Hepatocyte (in vitro differentiated cells): ENCODE measurements at regions not wholly inside any gene's neighbourhood (a gene's known extent, or its start where the extent isn't known, plus 50 kb on each side); places are given as distances from the start of the nearest gene placed in this dataset.

Experiments
- EZH2 ChIP-seq: fragments of 200-600 bp; sonication (generic); IDR thresholded peaks from 2 replicates; pipeline ENCODE4 v1.6.1; 2016; ENCODE audit warnings: antibody characterized with exemption, mild to moderate bottlenecking, borderline replicate concordance
- TF ChIP-seq, protein P1 (sequence below): fragments of 200-600 bp; sonication (generic); IDR thresholded peaks from 2 replicates; pipeline ENCODE4 v1.5.1; 2016; ENCODE audit warnings: antibody characterized with exemption, mild to moderate bottlenecking; ENCODE audit not compliant: poor library complexity

DNA sequence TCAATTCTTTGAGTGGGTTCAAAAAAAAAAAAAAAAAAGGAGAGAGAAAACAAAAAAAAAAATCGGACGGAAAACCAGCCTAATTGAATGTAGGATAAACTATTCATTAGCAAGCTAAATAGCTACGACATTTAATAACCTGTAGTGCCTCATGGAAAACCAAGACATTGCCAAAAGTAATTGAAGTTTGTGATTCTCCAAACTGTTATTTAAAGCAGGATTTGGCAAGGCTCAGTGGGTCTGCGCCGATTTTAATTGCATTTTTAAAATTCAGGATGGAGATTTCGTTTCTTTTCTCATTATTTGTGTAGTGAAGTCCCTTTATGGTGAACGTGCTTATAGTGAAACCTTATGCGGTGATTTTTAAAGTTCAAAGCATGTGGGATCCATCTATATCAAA, 127.2 kb upstream of the NFIB start:
- TF ChIP-seq, protein P1, sequence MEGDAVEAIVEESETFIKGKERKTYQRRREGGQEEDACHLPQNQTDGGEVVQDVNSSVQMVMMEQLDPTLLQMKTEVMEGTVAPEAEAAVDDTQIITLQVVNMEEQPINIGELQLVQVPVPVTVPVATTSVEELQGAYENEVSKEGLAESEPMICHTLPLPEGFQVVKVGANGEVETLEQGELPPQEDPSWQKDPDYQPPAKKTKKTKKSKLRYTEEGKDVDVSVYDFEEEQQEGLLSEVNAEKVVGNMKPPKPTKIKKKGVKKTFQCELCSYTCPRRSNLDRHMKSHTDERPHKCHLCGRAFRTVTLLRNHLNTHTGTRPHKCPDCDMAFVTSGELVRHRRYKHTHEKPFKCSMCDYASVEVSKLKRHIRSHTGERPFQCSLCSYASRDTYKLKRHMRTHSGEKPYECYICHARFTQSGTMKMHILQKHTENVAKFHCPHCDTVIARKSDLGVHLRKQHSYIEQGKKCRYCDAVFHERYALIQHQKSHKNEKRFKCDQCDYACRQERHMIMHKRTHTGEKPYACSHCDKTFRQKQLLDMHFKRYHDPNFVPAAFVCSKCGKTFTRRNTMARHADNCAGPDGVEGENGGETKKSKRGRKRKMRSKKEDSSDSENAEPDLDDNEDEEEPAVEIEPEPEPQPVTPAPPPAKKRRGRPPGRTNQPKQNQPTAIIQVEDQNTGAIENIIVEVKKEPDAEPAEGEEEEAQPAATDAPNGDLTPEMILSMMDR: no peak
- TF ChIP-seq EZH2: no peak
